ENCODE measurements at regions not wholly inside any gene's neighbourhood (a gene's known extent, or its start where the extent isn't known, plus 50 kb on each side); places are given as distances from the start of the nearest gene placed in this dataset.

DNA sequence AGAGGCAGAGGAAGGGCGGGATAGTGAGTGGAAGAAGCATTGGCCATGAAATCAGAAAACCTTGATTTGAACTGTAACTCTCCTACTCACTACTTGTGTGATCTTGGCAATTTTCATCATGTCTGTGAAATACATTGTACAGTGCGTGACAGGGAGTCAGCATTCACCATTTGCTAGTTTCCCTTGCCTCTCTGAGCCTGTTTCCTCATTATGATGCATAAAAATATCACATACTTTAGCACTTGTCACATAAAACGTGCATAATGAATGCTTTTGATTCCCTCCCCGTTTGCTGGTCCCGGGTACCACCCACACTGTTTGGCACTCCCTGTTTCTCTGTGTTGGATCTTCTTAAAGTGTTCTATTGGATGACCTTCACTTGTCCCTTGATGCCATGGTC is 101.1 kb upstream of the FRMD6 start:
- TF ChIP-seq, protein P1, sequence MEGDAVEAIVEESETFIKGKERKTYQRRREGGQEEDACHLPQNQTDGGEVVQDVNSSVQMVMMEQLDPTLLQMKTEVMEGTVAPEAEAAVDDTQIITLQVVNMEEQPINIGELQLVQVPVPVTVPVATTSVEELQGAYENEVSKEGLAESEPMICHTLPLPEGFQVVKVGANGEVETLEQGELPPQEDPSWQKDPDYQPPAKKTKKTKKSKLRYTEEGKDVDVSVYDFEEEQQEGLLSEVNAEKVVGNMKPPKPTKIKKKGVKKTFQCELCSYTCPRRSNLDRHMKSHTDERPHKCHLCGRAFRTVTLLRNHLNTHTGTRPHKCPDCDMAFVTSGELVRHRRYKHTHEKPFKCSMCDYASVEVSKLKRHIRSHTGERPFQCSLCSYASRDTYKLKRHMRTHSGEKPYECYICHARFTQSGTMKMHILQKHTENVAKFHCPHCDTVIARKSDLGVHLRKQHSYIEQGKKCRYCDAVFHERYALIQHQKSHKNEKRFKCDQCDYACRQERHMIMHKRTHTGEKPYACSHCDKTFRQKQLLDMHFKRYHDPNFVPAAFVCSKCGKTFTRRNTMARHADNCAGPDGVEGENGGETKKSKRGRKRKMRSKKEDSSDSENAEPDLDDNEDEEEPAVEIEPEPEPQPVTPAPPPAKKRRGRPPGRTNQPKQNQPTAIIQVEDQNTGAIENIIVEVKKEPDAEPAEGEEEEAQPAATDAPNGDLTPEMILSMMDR (IDR thresholded peaks at IDR 0.05; ENCODE audit: insufficient read depth, low read depth, low read length), result no peak
- ChIA-PET CTCF (no interaction called here), POLR2A (no interaction called here)
- no peaks in the 10 kb centered on the region for H3K27me3 ChIP-seq (ENCODE audit: control insufficient read depth, insufficient read depth, low read length)
- no peaks in the 10 kb centered on the region for H3K36me3 ChIP-seq (ENCODE audit: control insufficient read depth, insufficient read depth, low read length)
- H3K4me3 ChIP-seq (ENCODE audit: low read depth, low read length), result no peak overlapping the region
- DNase-seq (ENCODE audit: low read depth), result no peak

DNA sequence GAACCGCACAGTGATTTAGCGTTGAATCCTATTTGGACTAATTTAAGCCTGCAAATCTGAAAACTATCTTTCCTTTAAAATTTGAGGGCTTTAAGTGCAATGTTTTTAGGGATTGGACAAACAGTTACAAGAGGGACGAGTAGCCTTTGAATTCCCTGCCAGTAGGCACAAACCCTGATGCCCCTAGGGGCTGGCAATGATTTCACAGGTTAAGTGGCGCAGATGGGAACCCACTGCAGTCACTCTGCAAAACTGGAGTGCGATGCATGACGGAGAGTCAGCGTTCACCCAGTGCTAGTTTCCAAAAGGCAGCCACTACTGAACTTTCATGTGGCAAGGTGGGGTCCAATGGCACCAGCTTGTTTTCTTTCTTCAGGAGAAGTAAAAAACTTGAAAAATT is 99.4 kb upstream of the FRMD6 start:
- H3K36me3 ChIP-seq (ENCODE audit: control insufficient read depth, insufficient read depth, low read length), result no peaks in the 10 kb centered on the region
- CTCF ChIA-PET, result no interaction called here
- H3K4me3 ChIP-seq (ENCODE audit: low read depth, low read length), result no peak overlapping the region
- TF ChIP-seq, protein P1 (IDR thresholded peaks at IDR 0.05; ENCODE audit: insufficient read depth, low read depth, low read length), result no peak
- POLR2A ChIA-PET, result no interaction called here
- no peak for DNase-seq (ENCODE audit: low read depth)
- H3K27me3 ChIP-seq (ENCODE audit: control insufficient read depth, insufficient read depth, low read length), result no peaks in the 10 kb centered on the region

DNA sequence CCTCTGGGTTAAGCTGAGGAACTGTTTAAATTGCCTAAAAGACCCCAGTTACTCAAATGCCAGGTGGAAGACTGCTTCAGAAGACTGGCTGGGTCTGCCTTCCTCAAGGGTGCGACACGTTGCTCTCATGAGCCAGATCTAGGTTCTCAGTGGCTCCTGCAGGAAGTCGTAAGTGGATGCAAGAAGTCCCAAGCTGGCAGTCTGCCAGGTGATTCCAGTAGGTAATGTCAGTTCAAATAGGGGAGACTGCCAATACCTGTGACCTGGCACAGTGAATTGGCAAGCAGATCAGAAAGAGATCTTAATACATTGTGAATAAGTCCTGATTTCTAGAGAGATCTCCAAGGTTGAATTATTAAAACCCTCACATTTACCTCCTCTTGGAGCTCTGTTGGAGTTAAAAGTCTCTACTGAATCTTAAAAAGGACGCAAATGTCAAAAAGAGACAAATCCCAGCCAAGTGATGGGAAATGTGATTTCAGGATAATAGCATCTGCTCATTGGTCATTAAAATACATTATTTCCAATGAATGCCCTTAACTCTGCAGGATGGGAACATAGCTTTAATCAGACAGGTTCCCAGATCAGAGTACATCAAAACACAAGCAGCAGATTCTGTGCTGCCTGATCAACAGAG is 98.8 kb upstream of the FRMD6 start:
- CTCF ChIA-PET, result interaction anchor here (0.6 to 1.8 kb wide), 3 partner anchors 11 to 29 kb away, joined by 3 to 5 read pairs (median 3); no protein-coding TSS in a partner anchor
- TF ChIP-seq, protein P1 (IDR thresholded peaks at IDR 0.05; ENCODE audit: insufficient read depth, low read depth, low read length), result no peak
- DNase-seq (ENCODE audit: low read depth), result no peak
- no peaks in the 10 kb centered on the region for H3K27me3 ChIP-seq (ENCODE audit: control insufficient read depth, insufficient read depth, low read length)
- POLR2A ChIA-PET, result interaction anchor here (0.6 kb wide), 1 partner anchor 120 kb away, joined by 3 read pairs; no protein-coding TSS in a partner anchor
- H3K4me3 ChIP-seq (ENCODE audit: low read depth, low read length), result no peak overlapping the region
- no peaks in the 10 kb centered on the region for H3K36me3 ChIP-seq (ENCODE audit: control insufficient read depth, insufficient read depth, low read length)

DNA sequence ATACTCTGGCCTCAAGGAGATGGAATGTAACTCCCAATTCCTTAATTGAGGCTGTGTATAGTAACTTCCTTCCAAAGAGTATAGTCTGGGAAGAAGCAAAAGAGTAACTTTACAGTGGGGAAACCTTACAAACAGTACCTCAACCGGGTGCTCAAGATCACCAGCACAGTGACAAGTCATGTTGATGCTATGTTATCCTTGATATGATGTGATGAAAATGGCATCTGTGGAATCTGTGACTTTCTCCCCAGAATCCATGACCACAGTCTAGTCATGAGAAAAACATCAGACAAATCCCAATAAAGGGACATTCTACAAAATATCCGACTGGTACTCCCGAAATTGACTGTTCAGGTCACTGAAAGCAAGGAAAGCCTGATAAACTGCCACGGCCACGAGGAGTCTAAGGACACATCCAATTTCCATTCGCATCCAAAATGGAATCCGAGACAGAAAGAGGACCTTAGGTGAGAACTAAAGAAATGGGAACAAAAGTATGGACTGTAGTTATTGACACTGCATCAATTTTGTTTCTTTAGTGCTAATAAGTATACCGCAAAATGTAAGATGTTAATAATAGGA is 97.3 kb upstream of the FRMD6 start:
- Histone ChIP-seq H3K36me3 (ENCODE audit: control insufficient read depth, insufficient read depth, low read length) (no peaks in the 10 kb centered on the region), H3K27me3 (ENCODE audit: control insufficient read depth, insufficient read depth, low read length) (no peaks in the 10 kb centered on the region), H3K4me3 (ENCODE audit: low read depth, low read length) (0 out of 2 replicates have a peak overlapping the region, but pooled peaks have one; percentile 5)
- TF ChIP-seq, protein P1 (IDR thresholded peaks at IDR 0.05; ENCODE audit: insufficient read depth, low read depth, low read length), result no peak
- peak; percentile 93 for DNase-seq (ENCODE audit: low read depth)
- POLR2A ChIA-PET, result no interaction called here
- CTCF ChIA-PET, result interaction anchor here (0.7 to 1.8 kb wide), 9 partner anchors 9 to 270 kb away, joined by 3 to 5 read pairs (median 4); no protein-coding TSS in a partner anchor

DNA sequence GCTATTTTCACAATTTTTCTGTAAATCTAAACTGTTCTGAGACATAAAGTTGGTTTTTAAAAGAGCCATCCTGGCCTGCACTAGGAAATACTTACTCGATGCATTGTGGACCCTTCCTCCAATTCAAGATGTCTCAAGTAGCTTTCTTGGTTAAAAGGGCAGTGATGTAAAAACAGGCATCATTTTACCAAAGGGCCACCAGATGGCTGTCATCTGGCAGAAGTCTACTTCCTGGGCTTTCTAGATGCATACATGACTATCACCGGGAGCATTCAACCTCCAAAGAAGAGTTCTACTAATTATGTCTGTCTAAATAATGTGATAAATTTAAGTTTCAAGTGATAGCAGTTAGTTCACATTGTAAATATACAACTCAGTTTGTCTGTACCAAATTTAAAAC is 96.8 kb upstream of the FRMD6 start:
- TF ChIP-seq, protein P1 (IDR thresholded peaks at IDR 0.05; ENCODE audit: insufficient read depth, low read depth, low read length), result peak; percentile 30; the same call in 1 of the 2 replicates
- ChIA-PET CTCF (interaction anchor here (0.7 to 1.5 kb wide), 5 partner anchors 66 to 271 kb away, joined by 3 to 5 read pairs (median 4); no protein-coding TSS in a partner anchor), POLR2A (interaction anchor here (0.7 kb wide), 1 partner anchor 22 kb away, joined by 9 read pairs; no protein-coding TSS in a partner anchor)
- no peak overlapping the region for H3K4me3 ChIP-seq (ENCODE audit: low read depth, low read length)
- H3K36me3 ChIP-seq (ENCODE audit: control insufficient read depth, insufficient read depth, low read length), result no peaks in the 10 kb centered on the region
- H3K27me3 ChIP-seq (ENCODE audit: control insufficient read depth, insufficient read depth, low read length), result no peaks in the 10 kb centered on the region
- no peak for DNase-seq (ENCODE audit: low read depth)

Data from BJ (cell line).